ENCODE measurements at regions not wholly inside any gene's neighbourhood (a gene's known extent, or its start where the extent isn't known, plus 50 kb on each side); places are given as distances from the start of the nearest gene placed in this dataset.

DNA sequence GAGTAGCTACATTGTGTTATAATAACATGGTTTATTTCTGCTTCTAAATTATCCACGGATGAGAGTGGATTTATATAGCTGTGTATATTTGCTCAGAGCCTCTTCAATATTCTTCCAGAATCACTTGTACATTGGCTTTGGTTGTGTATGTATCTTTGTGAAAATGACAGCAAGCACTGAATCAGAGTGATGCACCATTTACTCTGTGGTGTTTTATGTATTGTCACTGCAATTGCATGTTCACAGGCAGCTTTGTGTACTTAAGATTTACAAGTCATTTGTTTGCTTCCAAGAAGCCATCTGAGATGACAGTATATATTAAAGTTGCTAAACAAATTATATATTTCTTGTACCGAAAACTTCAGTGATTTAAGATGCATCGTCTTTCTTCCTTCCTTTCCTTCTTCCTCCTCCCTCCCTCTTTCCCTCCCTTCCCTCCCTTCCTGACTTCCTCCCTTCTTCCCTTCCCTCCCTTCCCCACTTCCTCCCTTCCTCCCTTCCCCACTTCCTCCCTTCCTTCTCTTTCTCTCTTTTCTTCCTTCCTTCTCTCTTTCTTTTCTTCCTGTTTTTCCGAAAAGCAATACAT lies 362.3 kb upstream of the GOLIM4 start:
- no peak for DNase-seq (ENCODE audit: low read depth)
- TF ChIP-seq, protein P1, sequence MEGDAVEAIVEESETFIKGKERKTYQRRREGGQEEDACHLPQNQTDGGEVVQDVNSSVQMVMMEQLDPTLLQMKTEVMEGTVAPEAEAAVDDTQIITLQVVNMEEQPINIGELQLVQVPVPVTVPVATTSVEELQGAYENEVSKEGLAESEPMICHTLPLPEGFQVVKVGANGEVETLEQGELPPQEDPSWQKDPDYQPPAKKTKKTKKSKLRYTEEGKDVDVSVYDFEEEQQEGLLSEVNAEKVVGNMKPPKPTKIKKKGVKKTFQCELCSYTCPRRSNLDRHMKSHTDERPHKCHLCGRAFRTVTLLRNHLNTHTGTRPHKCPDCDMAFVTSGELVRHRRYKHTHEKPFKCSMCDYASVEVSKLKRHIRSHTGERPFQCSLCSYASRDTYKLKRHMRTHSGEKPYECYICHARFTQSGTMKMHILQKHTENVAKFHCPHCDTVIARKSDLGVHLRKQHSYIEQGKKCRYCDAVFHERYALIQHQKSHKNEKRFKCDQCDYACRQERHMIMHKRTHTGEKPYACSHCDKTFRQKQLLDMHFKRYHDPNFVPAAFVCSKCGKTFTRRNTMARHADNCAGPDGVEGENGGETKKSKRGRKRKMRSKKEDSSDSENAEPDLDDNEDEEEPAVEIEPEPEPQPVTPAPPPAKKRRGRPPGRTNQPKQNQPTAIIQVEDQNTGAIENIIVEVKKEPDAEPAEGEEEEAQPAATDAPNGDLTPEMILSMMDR (conservative IDR thresholded peaks at IDR 0.05; ENCODE audit: control insufficient read depth, insufficient read depth, low read depth, low read length) = no peak
- H3K4me3 ChIP-seq (ENCODE audit: control insufficient read depth, low read depth, low read length) = no peak overlapping the region

DNA sequence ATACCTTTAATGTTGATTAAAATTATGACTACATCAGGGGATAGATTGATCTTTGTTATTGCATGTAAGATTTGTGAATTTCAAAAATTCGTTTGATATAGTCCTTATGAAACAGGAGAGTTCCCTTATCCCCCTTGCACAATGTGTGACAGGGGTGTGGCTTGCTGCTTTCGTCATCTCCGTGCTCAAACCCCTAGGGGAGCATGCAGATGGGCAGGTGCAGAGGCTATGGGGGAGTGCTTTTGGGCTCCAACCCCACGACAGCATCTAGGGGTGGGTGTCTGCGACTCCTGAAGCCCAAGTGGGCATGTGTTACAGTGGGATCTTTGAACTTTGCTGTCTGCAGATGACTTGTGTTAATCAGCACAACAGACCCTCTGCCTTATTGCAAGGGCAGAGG lies 360.1 kb upstream of the GOLIM4 start:
- no peak overlapping the region for H3K4me3 ChIP-seq (ENCODE audit: control insufficient read depth, low read depth, low read length)
- TF ChIP-seq, protein P1 (conservative IDR thresholded peaks at IDR 0.05; ENCODE audit: control insufficient read depth, insufficient read depth, low read depth, low read length) = no peak
- no peak for DNase-seq (ENCODE audit: low read depth)

DNA sequence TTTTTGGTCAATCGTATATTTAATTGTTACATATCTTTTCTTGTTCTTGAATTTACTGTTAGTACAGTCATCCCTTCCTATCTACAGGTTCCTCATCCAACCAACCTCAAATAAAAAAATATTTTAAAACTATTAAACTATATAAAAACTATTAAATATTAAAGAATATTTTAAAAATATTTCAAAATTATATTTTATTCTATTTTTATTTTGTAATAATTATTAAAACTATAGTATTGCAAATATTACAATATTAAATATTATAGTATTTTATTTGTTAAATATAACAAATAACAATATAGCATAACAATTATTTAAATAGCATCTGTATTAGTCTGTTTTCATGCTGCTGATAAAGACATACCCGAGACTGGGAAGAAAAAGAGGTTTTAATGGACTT lies 357.9 kb upstream of the GOLIM4 start:
- no peak for DNase-seq (ENCODE audit: low read depth)
- TF ChIP-seq, protein P1 (conservative IDR thresholded peaks at IDR 0.05; ENCODE audit: control insufficient read depth, insufficient read depth, low read depth, low read length) = no peak
- H3K4me3 ChIP-seq (ENCODE audit: control insufficient read depth, low read depth, low read length) = no peak overlapping the region

DNA sequence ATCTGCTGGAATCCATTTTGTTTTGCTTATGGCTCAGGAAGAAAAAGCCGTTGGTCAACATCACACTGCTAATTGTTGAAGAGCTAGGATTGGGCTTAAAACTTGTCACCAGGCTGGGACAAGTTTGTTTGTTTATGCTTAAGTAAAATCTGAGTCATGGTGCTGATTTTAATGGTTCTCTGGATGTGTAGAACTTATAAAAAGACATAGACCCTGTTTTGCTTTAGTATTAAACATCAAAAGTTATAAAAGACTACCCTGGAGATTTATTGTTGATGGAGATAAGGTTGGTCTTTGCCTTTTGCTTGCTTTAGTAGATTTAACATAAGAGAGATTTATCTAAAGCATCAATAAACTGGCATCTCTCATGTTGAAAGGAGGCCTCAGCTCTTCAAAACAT lies 348.2 kb upstream of the GOLIM4 start:
- DNase-seq (ENCODE audit: low read depth) = no peak
- TF ChIP-seq, protein P1 (conservative IDR thresholded peaks at IDR 0.05; ENCODE audit: control insufficient read depth, insufficient read depth, low read depth, low read length) = no peak

DNA sequence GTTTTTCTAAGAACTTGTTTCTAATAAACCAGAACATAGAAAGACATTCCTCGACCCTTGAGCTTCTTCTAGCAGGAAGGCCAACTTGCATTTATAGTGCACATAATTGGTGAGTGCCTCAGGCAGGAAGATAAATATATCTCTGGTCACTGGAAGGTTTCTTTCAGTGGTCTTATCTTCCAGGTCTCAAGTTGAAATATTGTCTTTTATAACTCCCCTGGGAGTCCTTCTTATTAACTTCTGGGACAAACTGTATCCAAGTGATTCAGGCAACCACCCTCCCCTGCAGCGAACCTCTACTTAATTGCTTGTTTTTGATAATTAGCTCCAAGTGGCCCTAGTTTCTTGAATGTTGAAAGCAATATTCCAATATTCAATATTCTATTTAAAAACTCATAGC lies 346.8 kb upstream of the GOLIM4 start:
- TF ChIP-seq, protein P1 (conservative IDR thresholded peaks at IDR 0.05; ENCODE audit: control insufficient read depth, insufficient read depth, low read depth, low read length) = no peak
- no peak overlapping the region for H3K4me3 ChIP-seq (ENCODE audit: control insufficient read depth, low read depth, low read length)
- no peak for DNase-seq (ENCODE audit: low read depth)

More for the DNA sequence above, 348.2 kb upstream of the GOLIM4 start:
- no peak overlapping the region for H3K4me3 ChIP-seq (ENCODE audit: control insufficient read depth, low read depth, low read length)

DNA sequence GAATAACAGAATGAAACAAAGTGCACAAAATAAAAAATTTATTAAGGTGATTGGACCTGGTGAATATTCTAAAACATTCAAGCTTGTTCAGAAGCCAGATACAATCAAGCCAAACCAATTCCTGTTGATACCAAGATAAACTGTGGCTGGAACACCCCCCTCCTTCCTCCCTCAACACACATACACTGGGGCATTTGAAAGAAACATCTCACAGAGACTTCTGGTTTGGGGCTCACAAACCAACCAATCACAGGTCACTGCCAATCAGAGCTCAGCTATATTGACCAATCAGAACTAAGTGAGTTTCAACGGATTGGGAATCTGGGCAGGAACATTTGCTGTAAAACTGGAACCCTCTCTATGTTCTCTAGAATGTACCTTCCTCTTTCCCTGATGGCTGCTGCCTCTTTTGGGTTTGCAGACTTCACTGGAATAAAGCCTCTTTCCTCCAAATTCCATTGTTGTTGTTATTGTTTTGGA lies 340.6 kb upstream of the GOLIM4 start:
- no peak for DNase-seq (ENCODE audit: low read depth)
- no peak overlapping the region for H3K4me3 ChIP-seq (ENCODE audit: control insufficient read depth, low read depth, low read length)
- TF ChIP-seq, protein P1 (conservative IDR thresholded peaks at IDR 0.05; ENCODE audit: control insufficient read depth, insufficient read depth, low read depth, low read length) = no peak

DNA sequence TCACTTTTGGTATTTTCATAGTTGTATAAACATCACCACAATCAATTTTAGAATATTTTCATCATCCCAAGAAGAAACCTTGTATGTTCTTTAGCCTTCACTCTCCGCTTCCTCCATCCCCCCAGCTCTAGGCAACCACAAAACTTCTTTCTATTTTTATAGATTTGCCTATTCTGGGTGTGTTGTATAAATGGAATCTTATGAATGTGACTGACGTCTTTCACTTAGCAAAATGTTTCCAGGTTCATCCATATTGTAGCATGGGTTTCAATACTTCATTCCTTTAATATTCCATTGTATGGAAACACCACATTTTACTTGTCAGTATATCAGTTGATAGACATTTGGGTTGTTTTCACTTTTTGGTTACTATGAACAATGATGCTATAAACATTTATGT lies 335.8 kb upstream of the GOLIM4 start:
- TF ChIP-seq, protein P1 (conservative IDR thresholded peaks at IDR 0.05; ENCODE audit: control insufficient read depth, insufficient read depth, low read depth, low read length) = no peak
- H3K4me3 ChIP-seq (ENCODE audit: control insufficient read depth, low read depth, low read length) = no peak overlapping the region
- no peak for DNase-seq (ENCODE audit: low read depth)

Measured in fibroblast of mammary gland (primary cell).